ENCODE measurements at regions not wholly inside any gene's neighbourhood (a gene's known extent, or its start where the extent isn't known, plus 50 kb on each side); places are given as distances from the start of the nearest gene placed in this dataset.
"Not testable (repeated sequence)": the region's sequence is repeated elsewhere in the genome, so short reads cannot be mapped to it uniquely, and the experiment has no call there.

DNA sequence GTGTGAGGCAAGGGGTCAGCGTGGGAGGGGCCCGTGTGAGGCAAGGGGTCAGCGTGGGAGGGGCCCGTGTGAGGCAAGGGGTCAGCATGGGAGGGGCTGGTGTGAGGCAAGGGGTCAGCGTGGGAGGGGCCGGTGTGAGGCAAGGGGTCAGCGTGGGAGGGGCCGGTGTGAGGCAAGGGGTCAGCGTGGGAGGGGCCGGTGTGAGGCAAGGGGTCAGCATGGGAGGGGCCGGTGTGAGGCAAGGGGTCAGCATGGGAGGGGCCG is 119.2 kb downstream of the SEPTIN14 start:
- not testable (repeated sequence) for H3K27ac ChIP-seq

DNA sequence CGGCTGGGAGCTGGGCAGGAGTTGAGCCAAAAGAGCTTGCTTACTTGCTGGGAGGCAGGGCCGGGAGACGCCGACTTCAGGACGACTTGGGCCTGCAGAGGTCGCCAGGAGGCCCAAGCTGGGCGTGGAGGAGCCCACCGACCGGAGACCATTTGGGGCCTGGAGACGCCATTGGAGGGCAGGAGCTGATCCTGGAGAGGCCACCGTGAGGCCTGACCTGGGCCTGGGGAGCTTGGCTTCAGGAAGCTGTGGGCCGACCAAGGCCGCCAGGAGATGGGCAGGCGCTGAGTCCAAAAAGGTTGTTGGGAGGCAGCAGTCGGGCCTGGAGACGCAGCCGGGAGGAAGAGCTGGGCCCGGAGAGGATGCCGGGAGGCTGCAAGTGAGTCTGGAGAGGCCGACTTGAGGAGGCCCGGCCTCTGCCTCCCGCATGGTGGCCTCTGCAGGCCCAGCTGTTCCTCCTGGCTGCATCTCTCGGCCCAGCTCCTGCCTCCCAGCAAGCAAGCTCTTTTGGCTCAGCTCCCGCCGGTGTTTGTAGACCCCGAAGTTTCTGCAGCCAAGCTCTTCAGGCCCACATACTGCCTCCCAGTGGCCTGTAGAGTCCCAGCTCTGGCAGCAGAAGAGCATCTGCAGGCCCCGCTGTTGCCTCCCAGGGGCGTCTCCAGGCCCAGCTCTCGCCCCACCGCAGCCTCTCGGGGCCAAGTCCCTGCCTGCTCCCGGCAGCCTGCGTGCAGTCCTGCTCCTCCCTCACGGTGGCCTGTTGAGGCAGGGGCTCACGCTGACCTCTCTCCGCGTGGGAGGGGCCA is 119.7 kb downstream of the SEPTIN14 start:
- not testable (repeated sequence) for H3K27ac ChIP-seq

DNA sequence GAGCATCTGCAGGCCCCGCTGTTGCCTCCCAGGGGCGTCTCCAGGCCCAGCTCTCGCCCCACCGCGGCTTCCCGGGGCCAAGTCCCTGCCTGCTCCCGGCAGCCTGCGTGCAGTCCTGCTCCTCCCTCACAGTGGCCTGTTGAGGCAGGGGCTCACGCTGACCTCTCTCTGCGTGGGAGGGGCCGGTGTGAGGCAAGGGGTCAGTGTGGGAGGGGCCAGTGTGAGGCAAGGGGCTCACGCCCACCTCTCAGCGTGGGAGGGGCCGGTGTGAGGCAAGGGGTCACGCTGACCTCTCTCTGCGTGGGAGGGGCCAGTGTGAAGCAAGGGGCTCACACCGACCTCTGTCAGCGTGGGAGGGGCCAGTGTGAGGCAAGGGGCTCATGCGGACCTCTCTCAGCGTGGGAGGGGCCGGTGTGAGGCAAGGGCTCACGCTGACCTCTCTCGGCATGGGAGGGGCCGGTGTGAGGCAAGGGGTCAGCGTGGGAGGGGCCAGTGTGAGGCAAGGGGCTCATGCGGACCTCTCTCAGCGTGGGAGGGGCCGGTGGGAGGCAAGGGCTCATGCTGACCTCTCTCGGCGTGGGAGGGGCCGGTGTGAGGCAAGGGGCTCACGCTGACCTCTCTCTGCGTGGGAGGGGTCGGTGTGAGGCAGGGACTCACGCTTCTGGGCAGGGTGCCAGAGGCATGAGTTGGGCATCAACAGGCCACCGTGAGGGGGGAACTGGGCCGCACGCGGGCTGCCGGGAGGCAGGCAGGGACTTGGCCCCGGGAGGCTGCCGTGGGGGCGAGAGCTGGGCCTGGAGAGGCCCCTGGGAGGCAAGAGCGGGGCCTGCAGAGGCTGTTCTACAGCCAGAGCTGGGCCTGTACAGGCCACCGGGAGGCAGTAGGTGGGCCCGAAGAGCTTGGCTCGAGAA is 120.6 kb downstream of the SEPTIN14 start:
- H3K27ac ChIP-seq = not testable (repeated sequence)

DNA sequence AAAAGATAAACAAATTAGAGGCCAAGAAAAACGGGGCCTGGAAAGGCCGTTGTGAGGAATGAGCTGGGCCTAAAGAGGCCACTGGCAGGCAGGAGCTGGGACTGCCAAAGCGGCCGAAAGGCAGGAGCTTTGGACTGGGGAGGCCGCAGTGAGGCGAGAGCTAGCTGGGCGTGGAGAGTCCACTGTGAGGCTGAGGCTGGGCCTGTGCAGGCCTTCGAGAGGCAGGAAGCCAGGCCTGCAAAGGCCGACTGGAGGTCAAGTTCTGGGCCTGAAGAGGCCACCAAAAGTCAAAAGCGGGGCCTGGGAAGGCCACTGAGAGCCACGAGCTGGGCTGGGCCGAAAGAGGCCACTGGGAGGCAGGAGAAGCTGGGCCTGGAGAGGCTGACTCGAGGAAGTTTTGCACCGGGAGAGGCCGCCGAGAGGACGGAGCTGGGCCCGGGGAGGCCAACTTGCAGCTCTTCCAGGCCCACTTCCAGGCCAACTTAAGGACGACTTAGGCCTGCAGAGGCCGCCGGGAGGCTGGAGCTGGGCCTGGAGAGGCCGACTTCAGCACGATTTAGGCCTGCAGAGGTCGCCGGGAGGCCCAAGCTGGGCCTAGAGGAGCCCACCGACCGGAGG is 121.8 kb downstream of the SEPTIN14 start:
- not testable (repeated sequence) for H3K27ac ChIP-seq

DNA sequence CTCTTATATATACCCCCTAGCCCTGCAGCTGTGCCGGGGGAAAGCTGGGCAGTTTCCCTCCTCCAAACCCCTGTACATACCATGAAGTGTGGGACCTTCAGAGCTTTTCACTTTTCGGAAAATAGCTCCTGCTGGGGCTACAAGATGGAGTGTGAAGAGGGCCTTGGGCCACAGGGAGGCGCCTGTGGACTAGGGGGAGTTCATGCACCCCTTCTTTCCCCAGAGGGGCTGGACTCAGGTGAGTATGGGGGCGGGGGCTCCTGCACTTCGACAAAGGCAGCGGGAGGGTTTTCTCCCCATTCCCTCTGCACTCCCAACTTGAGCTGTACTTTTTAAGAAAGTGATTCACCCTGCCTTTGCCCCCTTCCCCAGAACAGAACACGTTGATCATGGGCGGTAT is 122.5 kb downstream of the SEPTIN14 start:
- TF ChIP-seq, protein P1, sequence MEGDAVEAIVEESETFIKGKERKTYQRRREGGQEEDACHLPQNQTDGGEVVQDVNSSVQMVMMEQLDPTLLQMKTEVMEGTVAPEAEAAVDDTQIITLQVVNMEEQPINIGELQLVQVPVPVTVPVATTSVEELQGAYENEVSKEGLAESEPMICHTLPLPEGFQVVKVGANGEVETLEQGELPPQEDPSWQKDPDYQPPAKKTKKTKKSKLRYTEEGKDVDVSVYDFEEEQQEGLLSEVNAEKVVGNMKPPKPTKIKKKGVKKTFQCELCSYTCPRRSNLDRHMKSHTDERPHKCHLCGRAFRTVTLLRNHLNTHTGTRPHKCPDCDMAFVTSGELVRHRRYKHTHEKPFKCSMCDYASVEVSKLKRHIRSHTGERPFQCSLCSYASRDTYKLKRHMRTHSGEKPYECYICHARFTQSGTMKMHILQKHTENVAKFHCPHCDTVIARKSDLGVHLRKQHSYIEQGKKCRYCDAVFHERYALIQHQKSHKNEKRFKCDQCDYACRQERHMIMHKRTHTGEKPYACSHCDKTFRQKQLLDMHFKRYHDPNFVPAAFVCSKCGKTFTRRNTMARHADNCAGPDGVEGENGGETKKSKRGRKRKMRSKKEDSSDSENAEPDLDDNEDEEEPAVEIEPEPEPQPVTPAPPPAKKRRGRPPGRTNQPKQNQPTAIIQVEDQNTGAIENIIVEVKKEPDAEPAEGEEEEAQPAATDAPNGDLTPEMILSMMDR (IDR thresholded peaks at IDR 0.05) = 0 out of 2 replicates have a peak, but pooled peaks have one; percentile 7
- H3K27ac ChIP-seq = not testable (repeated sequence)

DNA sequence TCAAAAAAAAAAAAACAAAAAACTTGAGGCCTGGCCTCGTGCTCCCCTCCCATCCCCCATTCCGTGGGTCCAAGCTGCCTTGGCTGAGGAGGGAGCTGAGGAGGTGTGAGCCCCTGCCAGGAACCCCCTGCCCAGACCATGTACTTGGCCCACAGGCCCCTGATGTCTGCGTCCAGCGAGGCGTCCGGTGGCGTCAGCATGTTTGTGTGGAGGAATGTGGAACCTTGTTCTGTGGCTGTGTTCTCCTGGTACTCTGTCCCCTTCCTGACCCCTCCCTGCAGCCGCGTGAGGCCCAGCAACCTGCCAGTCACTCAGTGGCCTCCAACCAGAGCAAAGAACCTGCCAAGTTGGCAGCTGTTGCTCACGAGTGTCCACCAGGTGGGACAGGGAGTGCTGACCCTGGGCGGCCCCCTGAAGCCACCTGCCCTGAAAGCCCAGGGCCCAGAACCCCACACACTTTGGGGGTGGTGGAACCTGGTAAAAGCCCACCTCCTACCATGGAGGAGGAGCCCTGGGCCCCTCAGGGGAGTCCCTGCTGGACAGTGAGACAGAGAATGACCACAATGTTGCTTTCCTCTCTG is 125.8 kb downstream of the SEPTIN14 start:
- H3K27ac ChIP-seq = not testable (repeated sequence)

DNA sequence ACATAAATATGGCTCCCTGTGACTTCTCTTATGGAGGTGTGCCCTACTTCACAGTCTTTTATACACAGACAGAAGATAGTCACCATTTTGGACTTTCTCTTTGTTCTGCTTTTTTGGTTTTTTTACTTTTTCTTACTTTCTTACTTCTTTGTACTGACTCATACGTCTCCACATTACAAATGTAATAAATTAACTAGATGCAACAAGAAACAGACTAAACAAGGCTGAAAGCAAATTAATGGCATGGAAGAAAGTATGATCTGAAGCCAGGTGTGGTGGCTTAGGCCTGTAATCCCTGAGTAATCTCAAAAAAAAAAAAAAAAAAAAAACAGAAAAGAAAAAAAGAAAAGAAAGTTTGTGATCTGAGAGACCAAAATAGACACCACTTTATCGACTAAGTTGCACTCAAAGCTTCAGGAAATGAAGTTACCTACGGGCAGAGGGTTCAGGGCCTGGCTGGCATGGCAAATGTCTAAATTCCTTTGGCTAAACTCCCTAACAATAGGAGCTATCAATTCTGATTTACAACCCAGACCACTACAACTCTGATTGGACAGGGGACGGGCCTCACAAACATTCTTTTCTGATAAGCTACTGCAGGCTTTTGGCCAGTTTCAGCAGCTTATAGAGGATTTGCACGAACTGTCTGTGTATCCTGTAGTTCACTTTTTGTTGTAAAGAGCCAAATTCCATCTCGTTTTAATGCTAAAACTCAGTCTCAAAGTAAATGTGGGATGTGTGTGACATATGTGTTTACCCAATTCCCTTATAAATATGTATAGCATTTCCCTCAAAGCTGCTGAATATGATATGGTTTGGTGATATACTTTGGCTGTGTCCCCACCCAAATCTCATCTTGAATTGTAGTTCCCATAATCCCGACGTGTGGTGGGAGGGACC is 129.1 kb downstream of the SEPTIN14 start:
- H3K27ac ChIP-seq = no peak overlapping the region
- no peak for TF ChIP-seq ZFX (IDR thresholded peaks at IDR 0.05; ENCODE audit: borderline replicate concordance)
- TF ChIP-seq, protein P1 (IDR thresholded peaks at IDR 0.05) = no peak

DNA sequence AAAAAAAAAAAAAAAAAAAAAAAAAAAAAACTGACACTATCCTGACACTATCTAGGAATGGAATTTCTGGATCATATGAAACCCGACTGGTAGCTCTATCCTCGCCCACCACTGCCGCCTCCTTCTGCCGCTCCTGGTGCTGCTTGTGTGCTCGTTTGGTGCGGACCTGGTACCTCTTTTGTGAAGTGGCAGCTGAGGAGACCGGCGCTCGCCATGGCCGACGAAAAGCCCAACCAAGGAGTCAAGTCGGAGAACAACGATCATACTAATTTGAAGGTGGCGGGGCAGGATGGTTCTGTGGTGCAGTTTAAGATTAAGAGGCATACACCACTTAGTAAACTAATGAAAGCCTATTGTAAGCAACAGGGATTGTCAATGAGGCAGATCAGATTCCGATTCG is 130.6 kb downstream of the SEPTIN14 start:
- no peak for TF ChIP-seq ZFX (IDR thresholded peaks at IDR 0.05; ENCODE audit: borderline replicate concordance)
- TF ChIP-seq, protein P1 (IDR thresholded peaks at IDR 0.05) = no peak
- no peak overlapping the region for H3K27ac ChIP-seq

DNA sequence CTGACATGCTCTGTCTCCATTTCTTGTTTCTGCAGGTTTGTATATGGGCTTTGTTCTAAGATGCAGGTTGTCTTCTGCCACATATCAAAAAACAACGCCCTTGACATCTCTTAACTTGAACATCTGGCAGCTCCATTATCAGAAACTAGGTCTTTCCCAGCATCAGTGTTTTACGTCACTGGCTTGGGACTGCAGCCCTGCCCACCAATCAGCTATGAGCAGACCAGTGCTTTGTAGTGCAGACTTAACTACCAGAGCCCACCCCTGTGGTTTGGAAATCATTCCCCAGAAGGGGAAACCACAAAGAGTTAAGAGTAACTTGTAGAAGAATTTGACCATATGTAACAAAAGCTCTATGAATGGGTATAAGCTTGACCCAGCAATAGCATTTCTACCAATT is 132.4 kb downstream of the SEPTIN14 start:
- H3K27ac ChIP-seq = no peak overlapping the region
- TF ChIP-seq, protein P1 (IDR thresholded peaks at IDR 0.05) = no peak
- TF ChIP-seq ZFX (IDR thresholded peaks at IDR 0.05; ENCODE audit: borderline replicate concordance) = no peak
